ENCODE measurements at regions not wholly inside any gene's neighbourhood (a gene's known extent, or its start where the extent isn't known, plus 50 kb on each side); places are given as distances from the start of the nearest gene placed in this dataset.

GRCh38 chr1:119293797-119294196 lies 74.8 kb upstream of the HAO2 start:
- H3K27ac ChIP-seq (ENCODE audit: control insufficient read depth, insufficient read depth): no peak overlapping the region
- no peaks in the 10 kb centered on the region for H3K79me2 ChIP-seq (ENCODE audit: control insufficient read depth, insufficient read depth, low read length)
- CTCF ChIA-PET: interaction anchor here (1.1 to 2.4 kb wide), 6 partner anchors 17 to 75 kb away, joined by 4 to 27 read pairs (median 6); partner anchors contain the start of gene HAO2
- intact Hi-C loops (cut with micrococcal nuclease; ENCODE audit: unreplicated experiment) (no loop called here), in situ Hi-C loops (cut with MboI) (no loop called here)
- H3K9ac ChIP-seq (ENCODE audit: control insufficient read depth, insufficient read depth, low read length): no peak overlapping the region
- no peak overlapping the region for H2AFZ ChIP-seq (ENCODE audit: control insufficient read depth, low read depth, low read length)
- ATAC-seq (no peak), DNase-seq (ENCODE audit: low read depth, low spot score) (no peak), FAIRE-seq (no peak)
- no peak overlapping the region for H3K4me2 ChIP-seq (ENCODE audit: control insufficient read depth, insufficient read depth)
- H3K4me1 ChIP-seq (ENCODE audit: control insufficient read depth, insufficient read depth, low read length): no peaks in the 10 kb centered on the region
- H3K27me3 ChIP-seq (replicated peaks in 1 of 2; ENCODE audit: control insufficient read depth in 2 of 2, insufficient read depth in 2 of 2, low read length in 1 of 2): no peaks in the 10 kb centered on the region
- RAD21 ChIA-PET (ENCODE audit: unreplicated experiment): interaction anchor here (0.9 to 2.3 kb wide), 4 partner anchors 24 to 79 kb away, joined by 3 to 10 read pairs (median 7); no protein-coding TSS in a partner anchor
- WGBS (ENCODE audit: insufficient coverage, insufficient replicate concordance, low lambda C conversion rate, missing lambda C conversion rate): 66% methylated on average over 3 of the region's 3 CpGs
- no peaks in the 10 kb centered on the region for H3K36me3 ChIP-seq (ENCODE audit: control insufficient read depth in 2 of 2, insufficient read depth in 2 of 2, low read length in 1 of 2)
- no peak overlapping the region for H3K4me3 ChIP-seq
- POLR2A ChIA-PET: no interaction called here
- H4K20me1 ChIP-seq (ENCODE audit: control insufficient read depth, insufficient read depth): no peaks in the 10 kb centered on the region; the same call in 1 of the 2 replicates
- SMC1A ChIA-PET (ENCODE audit: uncharacterized antibody, unreplicated experiment): interaction anchor here (0.9 to 5.2 kb wide), 8 partner anchors 17 to 79 kb away, joined by 3 to 43 read pairs (median 7); no protein-coding TSS in a partner anchor
- H3K9me3 ChIP-seq (replicated peaks; ENCODE audit: control insufficient read depth, insufficient read depth, low read length): no peaks in the 10 kb centered on the region
- TF ChIP-seq, protein P1, sequence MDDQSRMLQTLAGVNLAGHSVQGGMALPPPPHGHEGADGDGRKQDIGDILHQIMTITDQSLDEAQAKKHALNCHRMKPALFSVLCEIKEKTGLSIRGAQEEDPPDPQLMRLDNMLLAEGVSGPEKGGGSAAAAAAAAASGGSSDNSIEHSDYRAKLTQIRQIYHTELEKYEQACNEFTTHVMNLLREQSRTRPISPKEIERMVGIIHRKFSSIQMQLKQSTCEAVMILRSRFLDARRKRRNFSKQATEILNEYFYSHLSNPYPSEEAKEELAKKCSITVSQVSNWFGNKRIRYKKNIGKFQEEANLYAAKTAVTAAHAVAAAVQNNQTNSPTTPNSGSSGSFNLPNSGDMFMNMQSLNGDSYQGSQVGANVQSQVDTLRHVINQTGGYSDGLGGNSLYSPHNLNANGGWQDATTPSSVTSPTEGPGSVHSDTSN (IDR thresholded peaks at IDR 0.05; ENCODE audit: insufficient replicate concordance, low read depth, low read length): no peak
- TF ChIP-seq ZNF274 (IDR thresholded peaks at IDR 0.05; ENCODE audit: insufficient read depth, insufficient read length) (no peak), KAT2A (conservative IDR thresholded peaks at IDR 0.05; ENCODE audit: control insufficient read depth, low read depth, low read length) (no peak), JUNB (IDR thresholded peaks at IDR 0.05) (no peak)
- TF ChIP-seq, protein P2, sequence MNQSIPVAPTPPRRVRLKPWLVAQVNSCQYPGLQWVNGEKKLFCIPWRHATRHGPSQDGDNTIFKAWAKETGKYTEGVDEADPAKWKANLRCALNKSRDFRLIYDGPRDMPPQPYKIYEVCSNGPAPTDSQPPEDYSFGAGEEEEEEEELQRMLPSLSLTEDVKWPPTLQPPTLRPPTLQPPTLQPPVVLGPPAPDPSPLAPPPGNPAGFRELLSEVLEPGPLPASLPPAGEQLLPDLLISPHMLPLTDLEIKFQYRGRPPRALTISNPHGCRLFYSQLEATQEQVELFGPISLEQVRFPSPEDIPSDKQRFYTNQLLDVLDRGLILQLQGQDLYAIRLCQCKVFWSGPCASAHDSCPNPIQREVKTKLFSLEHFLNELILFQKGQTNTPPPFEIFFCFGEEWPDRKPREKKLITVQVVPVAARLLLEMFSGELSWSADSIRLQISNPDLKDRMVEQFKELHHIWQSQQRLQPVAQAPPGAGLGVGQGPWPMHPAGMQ (IDR thresholded peaks at IDR 0.05; ENCODE audit: borderline replicate concordance): no peak
- BruUV-seq (replicated peaks): no TSS peak

Measured in GM12878 (cell line).